ENCODE measurements at regions not wholly inside any gene's neighbourhood (a gene's known extent, or its start where the extent isn't known, plus 50 kb on each side); places are given as distances from the start of the nearest gene placed in this dataset.

DNA sequence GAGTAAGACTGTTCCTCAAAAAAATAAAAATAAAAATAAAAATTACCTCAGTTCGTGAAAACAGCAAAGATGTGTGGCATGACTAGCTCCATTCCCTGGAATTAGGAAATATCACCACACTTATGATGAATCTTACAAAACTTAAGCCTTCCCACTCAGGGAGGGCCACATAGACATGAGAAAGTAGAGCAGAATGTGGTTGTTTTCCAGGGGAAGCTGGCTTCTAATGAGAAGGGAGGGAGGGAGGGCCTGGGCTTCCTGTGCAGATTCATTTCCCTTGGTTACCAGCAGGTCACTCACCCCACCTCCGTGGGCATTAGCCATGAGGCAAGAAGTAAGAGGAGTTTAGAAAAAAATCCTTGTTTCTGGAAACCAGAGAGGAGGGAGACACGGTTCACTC lies 95.9 kb upstream of the RMDN2 start:
- peak; percentile 97 for DNase-seq (ENCODE audit: low read depth)
- TF ChIP-seq, protein P1, sequence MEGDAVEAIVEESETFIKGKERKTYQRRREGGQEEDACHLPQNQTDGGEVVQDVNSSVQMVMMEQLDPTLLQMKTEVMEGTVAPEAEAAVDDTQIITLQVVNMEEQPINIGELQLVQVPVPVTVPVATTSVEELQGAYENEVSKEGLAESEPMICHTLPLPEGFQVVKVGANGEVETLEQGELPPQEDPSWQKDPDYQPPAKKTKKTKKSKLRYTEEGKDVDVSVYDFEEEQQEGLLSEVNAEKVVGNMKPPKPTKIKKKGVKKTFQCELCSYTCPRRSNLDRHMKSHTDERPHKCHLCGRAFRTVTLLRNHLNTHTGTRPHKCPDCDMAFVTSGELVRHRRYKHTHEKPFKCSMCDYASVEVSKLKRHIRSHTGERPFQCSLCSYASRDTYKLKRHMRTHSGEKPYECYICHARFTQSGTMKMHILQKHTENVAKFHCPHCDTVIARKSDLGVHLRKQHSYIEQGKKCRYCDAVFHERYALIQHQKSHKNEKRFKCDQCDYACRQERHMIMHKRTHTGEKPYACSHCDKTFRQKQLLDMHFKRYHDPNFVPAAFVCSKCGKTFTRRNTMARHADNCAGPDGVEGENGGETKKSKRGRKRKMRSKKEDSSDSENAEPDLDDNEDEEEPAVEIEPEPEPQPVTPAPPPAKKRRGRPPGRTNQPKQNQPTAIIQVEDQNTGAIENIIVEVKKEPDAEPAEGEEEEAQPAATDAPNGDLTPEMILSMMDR (IDR thresholded peaks at IDR 0.05; ENCODE audit: insufficient read depth, low read depth, low read length), result no peak
- TF ChIP-seq EZH2 (IDR thresholded peaks at IDR 0.05; ENCODE audit: insufficient read depth, low read length), result no peak
- H3K79me2 ChIP-seq (ENCODE audit: insufficient read depth, low read length), result no peaks in the 10 kb centered on the region
- peak overlapping the region; percentile 90 for H3K27ac ChIP-seq (ENCODE audit: low read depth, low read length)
- FAIRE-seq, result no peak
- no peaks in the 10 kb centered on the region for H3K9me3 Mint-ChIP-seq (ENCODE audit: unreplicated experiment)
- peak overlapping the region; percentile 72 for H3K9ac ChIP-seq (ENCODE audit: low read length)
- H3K36me3 ChIP-seq (ENCODE audit: insufficient read depth, low read length), result no peaks in the 10 kb centered on the region
- H3K4me3 ChIP-seq (ENCODE audit: insufficient read depth, low read depth, low read length), result no peak overlapping the region
- H3K27me3 Mint-ChIP-seq (ENCODE audit: low read depth, unreplicated experiment), result no peaks in the 10 kb centered on the region
- peaks cover 26% of the 10 kb centered on the region for H3K4me1 ChIP-seq (ENCODE audit: insufficient read depth, low read length)
- peaks cover 30% of the 10 kb centered on the region for H3K4me1 Mint-ChIP-seq (ENCODE audit: low read depth, unreplicated experiment)
- no peaks in the 10 kb centered on the region for H3K27me3 ChIP-seq (ENCODE audit: insufficient read depth, low read length)
- H4K20me1 ChIP-seq (ENCODE audit: insufficient read depth, low read length), result no peaks in the 10 kb centered on the region
- peak overlapping the region; percentile 49 for H3K4me2 ChIP-seq (ENCODE audit: low read length)
- H2AFZ ChIP-seq (ENCODE audit: low read depth, low read length), result no peak overlapping the region
- peaks cover 1% of the 10 kb centered on the region for H3K36me3 Mint-ChIP-seq (ENCODE audit: low read depth, unreplicated experiment)
- H3K9me3 ChIP-seq (ENCODE audit: insufficient read depth, low read depth, low read length), result no peaks in the 10 kb centered on the region
- no peak overlapping the region for H3K4me3 Mint-ChIP-seq (ENCODE audit: unreplicated experiment)
- peak overlapping the region; percentile 87 for H3K27ac Mint-ChIP-seq (ENCODE audit: unreplicated experiment)

DNA sequence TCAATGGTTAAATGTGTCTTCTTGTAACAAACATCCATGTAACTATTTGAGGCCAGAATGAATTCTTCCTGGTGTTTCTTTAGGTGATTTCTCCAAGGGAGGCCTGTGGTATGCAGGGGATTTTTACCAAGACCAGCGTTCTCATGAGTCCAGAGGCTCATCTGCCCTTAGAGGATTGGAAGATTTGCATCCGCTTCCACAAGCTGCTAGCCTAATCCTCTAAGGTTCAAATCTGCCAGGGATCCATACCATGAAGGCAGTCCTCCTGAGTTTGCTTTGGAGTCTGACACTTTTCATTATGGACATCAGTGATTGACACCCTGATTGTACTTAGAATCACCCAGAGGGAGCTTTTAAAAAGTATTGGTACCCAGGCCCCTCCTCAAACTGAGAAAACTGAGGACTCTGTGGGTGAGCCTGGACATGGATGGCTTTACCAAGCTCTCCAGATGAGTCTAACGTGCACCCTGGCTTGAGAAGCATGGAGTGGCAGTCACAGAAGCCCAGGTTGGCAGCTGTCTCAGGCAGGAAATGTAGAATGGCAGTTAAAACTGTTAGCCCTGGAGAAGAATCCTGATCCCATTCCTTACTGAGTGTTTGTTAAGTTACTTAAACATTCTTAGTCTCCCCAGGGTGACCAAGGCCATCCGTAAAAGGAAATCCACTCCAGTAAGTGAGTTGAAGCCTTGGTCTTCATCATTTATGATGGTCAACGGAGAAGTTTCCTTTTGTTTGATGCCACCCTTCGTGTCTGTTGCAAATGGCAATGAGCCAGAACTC lies 95.3 kb upstream of the RMDN2 start:
- peaks cover 30% of the 10 kb centered on the region for H3K4me1 Mint-ChIP-seq (ENCODE audit: low read depth, unreplicated experiment)
- no peaks in the 10 kb centered on the region for H3K9me3 Mint-ChIP-seq (ENCODE audit: unreplicated experiment)
- H3K4me1 ChIP-seq (ENCODE audit: insufficient read depth, low read length), result peaks cover 26% of the 10 kb centered on the region
- H3K4me3 ChIP-seq (ENCODE audit: insufficient read depth, low read depth, low read length), result no peak overlapping the region
- peak overlapping the region; percentile 44 for H3K4me2 ChIP-seq (ENCODE audit: low read length)
- no peak overlapping the region for H3K4me3 Mint-ChIP-seq (ENCODE audit: unreplicated experiment)
- H3K9me3 ChIP-seq (ENCODE audit: insufficient read depth, low read depth, low read length), result no peaks in the 10 kb centered on the region
- no peaks in the 10 kb centered on the region for H3K79me2 ChIP-seq (ENCODE audit: insufficient read depth, low read length)
- peak overlapping the region; percentile 72 for H3K9ac ChIP-seq (ENCODE audit: low read length)
- H3K27ac ChIP-seq (ENCODE audit: low read depth, low read length), result peak overlapping the region; percentile 90
- peaks cover 1% of the 10 kb centered on the region for H3K36me3 Mint-ChIP-seq (ENCODE audit: low read depth, unreplicated experiment)
- TF ChIP-seq, protein P1 (IDR thresholded peaks at IDR 0.05; ENCODE audit: insufficient read depth, low read depth, low read length), result no peak
- no peak for TF ChIP-seq EZH2 (IDR thresholded peaks at IDR 0.05; ENCODE audit: insufficient read depth, low read length)
- no peaks in the 10 kb centered on the region for H3K27me3 Mint-ChIP-seq (ENCODE audit: low read depth, unreplicated experiment)
- no peak for FAIRE-seq
- no peak overlapping the region for H2AFZ ChIP-seq (ENCODE audit: low read depth, low read length)
- peak overlapping the region; percentile 87 for H3K27ac Mint-ChIP-seq (ENCODE audit: unreplicated experiment)
- no peak for DNase-seq (ENCODE audit: low read depth)
- H3K36me3 ChIP-seq (ENCODE audit: insufficient read depth, low read length), result no peaks in the 10 kb centered on the region
- no peaks in the 10 kb centered on the region for H3K27me3 ChIP-seq (ENCODE audit: insufficient read depth, low read length)
- H4K20me1 ChIP-seq (ENCODE audit: insufficient read depth, low read length), result no peaks in the 10 kb centered on the region

DNA sequence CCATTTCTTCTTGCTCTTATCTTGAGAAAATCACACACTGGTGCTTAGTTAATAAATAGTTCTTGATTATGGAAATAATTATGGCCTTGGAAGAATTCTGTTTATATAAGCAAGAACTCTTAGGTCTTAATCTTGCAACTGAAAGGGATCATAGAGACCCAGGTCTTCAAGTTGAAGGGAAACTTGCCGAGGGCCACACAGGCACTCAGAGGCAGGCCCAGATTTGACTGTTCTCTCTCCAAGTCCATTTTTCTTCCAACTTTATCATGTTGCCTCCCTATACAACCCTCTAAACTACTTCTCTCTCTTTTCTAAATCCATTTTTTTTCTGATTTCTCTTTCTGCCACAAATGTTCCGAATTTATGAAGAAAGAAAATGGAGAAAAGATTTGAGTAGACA lies 94.5 kb upstream of the RMDN2 start:
- Mint-ChIP-seq H3K27me3 (ENCODE audit: low read depth, unreplicated experiment) (no peaks in the 10 kb centered on the region), H3K27ac (ENCODE audit: unreplicated experiment) (no peak overlapping the region), H3K4me3 (ENCODE audit: unreplicated experiment) (no peak overlapping the region), H3K36me3 (ENCODE audit: low read depth, unreplicated experiment) (peaks cover 1% of the 10 kb centered on the region), H3K9me3 (ENCODE audit: unreplicated experiment) (no peaks in the 10 kb centered on the region), H3K4me1 (ENCODE audit: low read depth, unreplicated experiment) (peaks cover 30% of the 10 kb centered on the region)
- H3K4me2 ChIP-seq (ENCODE audit: low read length), result no peak overlapping the region
- H3K79me2 ChIP-seq (ENCODE audit: insufficient read depth, low read length), result no peaks in the 10 kb centered on the region
- FAIRE-seq (no peak), DNase-seq (ENCODE audit: low read depth) (no peak)
- H3K27ac ChIP-seq (ENCODE audit: low read depth, low read length), result no peak overlapping the region
- no peak overlapping the region for H3K9ac ChIP-seq (ENCODE audit: low read length)
- H3K4me3 ChIP-seq (ENCODE audit: insufficient read depth, low read depth, low read length), result no peak overlapping the region
- no peaks in the 10 kb centered on the region for H3K36me3 ChIP-seq (ENCODE audit: insufficient read depth, low read length)
- H4K20me1 ChIP-seq (ENCODE audit: insufficient read depth, low read length), result no peaks in the 10 kb centered on the region
- no peak for TF ChIP-seq EZH2 (IDR thresholded peaks at IDR 0.05; ENCODE audit: insufficient read depth, low read length)
- TF ChIP-seq, protein P1 (IDR thresholded peaks at IDR 0.05; ENCODE audit: insufficient read depth, low read depth, low read length), result no peak
- H3K9me3 ChIP-seq (ENCODE audit: insufficient read depth, low read depth, low read length), result no peaks in the 10 kb centered on the region
- no peaks in the 10 kb centered on the region for H3K27me3 ChIP-seq (ENCODE audit: insufficient read depth, low read length)
- H3K4me1 ChIP-seq (ENCODE audit: insufficient read depth, low read length), result peaks cover 26% of the 10 kb centered on the region
- H2AFZ ChIP-seq (ENCODE audit: low read depth, low read length), result no peak overlapping the region
